ENCODE measurements at regions not wholly inside any gene's neighbourhood (a gene's known extent, or its start where the extent isn't known, plus 50 kb on each side); places are given as distances from the start of the nearest gene placed in this dataset.
"Not testable (repeated sequence)": the region's sequence is repeated elsewhere in the genome, so short reads cannot be mapped to it uniquely, and the experiment has no call there.

DNA sequence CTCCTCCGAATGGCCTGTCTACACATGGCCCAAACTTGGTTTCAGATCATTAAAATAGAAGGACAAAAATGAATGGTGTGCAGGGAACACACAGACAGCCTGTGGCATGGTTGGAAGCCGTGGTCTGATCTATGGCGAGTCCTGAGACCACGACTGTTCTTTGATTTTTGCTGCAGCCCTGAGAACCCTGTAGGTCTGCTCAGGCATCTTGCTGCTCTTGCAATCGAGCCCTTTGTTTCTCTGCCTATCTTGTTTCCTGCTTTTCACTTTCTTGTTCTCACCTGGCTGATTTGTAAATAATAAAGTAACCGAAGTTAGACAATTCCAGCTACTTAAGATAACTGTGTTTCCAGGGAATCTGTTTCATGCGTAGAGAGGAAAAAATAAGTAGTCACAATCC, 54.1 kb upstream of the NBPF9 start:
- not testable (repeated sequence) for DNase-seq (ENCODE audit: low read depth in 2 of 2)

DNA sequence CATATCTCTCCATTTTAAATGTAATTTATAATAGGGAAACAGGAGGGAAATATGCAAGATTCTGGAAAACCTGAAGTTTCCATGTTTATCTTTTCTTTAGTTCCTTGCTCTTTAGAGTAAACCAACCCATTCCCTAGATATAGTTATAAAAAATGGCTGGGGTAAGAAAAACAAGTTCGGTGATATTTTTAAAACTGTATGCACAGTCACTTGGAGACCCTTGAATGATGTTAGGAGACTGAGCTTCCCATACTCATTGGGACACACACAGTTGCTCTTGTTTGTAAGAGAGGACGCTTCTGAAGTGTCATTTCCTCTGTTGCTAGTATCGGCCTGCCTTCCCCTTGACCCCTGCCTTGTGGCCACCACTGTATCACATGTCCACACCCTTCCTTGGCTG, 55.0 kb upstream of the NBPF9 start:
- not testable (repeated sequence) for DNase-seq (ENCODE audit: low read depth in 2 of 2)

GRCh38 chr1:149163063-149163444, 59.7 kb upstream of the NBPF9 start:
- not testable (repeated sequence) for DNase-seq (ENCODE audit: low read depth in 2 of 2)

DNA sequence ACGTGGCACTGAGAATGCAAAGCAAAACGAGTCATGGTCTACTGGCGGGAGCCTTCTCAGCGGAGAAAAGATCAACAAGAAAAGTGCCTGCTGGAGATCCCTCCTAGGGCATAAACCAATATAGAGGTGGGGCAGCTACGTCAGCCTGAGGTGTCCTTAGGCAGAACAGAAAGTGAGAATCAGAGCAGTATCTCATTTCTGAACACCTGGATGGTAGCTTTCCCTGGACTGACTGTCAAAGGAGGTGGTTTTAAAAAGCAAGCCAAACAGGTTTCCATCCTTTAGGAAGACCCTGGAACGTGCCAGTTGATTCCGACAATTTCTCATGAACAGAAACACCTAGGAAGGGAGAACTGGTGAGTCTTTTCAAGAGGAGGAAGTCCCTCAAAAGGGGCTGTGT, 71.4 kb upstream of the NBPF9 start:
- DNase-seq (ENCODE audit: low read depth in 2 of 2): not testable (repeated sequence)

DNA sequence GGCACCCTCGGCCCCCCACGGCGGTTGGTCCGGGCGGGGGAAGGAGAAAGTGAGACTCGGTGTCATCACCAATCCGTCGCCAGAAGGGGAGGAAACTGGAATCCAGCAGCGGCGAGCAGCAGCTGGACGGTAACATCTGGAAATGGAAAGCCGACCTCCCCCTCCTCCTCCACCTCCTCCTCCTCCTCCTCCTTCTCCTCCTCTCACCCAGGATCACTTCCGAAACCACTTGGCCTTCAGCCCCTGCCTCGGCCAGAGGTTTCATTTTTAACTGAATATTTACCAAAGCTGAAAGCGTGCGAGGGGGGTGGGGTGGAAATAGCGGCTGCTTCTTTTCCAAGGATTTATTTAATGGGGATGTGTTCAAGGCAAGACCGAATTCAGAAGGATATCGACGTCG, 72.5 kb upstream of the NBPF9 start:
- not testable (repeated sequence) for DNase-seq (ENCODE audit: low read depth in 2 of 2)

- peak; percentile 50 to 53 for DNase-seq (ENCODE audit: low read depth in 2 of 2)
Measured at GRCh38 chr1:149176453-149177316, 73.3 kb upstream of the NBPF9 start.

DNA sequence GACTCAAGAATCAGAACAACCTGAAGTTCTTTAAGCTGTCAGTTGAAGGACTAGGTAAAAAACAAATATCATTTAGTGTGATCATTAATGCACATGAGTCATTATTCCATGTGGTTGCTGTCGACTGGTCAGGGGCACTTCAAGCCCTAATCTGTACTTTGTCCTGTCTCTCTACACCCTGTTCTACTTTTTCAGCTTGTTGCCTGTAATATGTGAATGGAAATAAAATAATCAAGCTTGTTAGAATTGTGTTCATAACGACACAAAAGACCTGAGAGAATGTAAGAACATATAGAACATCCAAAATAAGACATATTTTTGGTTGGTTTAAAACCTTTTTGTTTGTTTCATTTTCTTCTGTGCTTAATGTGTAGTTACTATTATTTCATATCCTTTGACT, 87.4 kb upstream of the NBPF9 start:
- DNase-seq (ENCODE audit: low read depth in 2 of 2): not testable (repeated sequence)

GRCh38 chr1:149196651-149197050, 93.3 kb upstream of the NBPF9 start:
- not testable (repeated sequence) for DNase-seq (ENCODE audit: low read depth in 2 of 2)

GRCh38 chr1:149200567-149200966, 97.2 kb upstream of the NBPF9 start:
- not testable (repeated sequence) for DNase-seq (ENCODE audit: low read depth in 2 of 2)

- DNase-seq (ENCODE audit: low read depth in 2 of 2): not testable (repeated sequence)
Measured at GRCh38 chr1:149202283-149202682, 98.9 kb upstream of the NBPF9 start.

GRCh38 chr1:149204396-149204795, 101.0 kb upstream of the NBPF9 start:
- not testable (repeated sequence) for DNase-seq (ENCODE audit: low read depth in 2 of 2)

DNA sequence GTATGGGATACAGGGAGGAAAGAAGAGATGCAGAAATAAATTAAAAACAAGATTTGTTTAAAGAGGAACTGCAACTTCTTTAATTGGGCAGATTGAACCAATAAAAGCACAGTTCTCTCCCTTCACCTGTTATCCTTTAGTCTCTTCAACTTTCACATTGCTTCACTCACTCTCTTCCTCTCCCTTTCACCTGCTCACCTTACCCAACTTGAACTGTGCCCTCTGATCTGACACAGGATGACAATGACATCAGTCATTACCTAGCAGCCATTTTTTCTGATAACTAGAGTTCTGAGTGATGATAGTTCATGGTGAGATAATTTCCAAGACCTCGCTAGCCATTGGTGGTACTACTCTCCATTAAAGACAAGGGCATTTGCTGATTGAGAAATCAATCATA, 105.5 kb upstream of the NBPF9 start:
- DNase-seq (ENCODE audit: low read depth in 2 of 2): not testable (repeated sequence)

DNA sequence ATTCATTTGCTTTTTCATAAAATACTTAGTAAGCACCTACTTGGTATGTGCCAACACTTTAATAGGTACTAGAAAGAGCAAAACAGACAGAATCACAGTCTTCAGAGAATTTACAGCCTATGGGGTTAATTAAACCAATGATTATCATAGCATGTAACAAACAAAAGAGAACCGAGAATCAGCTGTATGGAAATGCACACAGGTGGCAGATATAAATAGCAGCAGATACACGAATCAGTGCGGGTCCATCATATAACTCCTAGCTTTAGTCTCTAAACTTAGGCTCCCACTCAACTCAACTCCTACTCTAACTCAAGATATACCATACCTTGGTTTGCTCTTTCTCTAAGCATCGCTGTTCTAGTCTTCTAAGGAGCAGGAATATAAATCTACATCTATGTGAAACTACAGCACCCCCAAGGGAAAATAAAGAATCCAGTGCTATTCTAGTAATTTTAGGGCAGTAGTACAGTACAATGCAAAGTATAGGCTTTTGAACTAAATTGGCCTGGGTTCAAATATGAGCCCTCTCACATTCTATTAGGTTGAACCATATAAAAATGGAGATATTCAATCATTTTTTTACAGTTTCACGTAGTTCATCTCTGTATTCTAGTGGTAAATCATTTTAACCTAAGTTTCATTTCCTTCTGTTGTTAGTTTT, 108.5 kb upstream of the NBPF9 start:
- DNase-seq (ENCODE audit: low read depth in 2 of 2): not testable (repeated sequence)

GRCh38 chr1:149212946-149213345, 109.6 kb upstream of the NBPF9 start:
- DNase-seq (ENCODE audit: low read depth in 2 of 2): not testable (repeated sequence)

- DNase-seq (ENCODE audit: low read depth in 2 of 2): not testable (repeated sequence)
Measured at GRCh38 chr1:149213673-149214072, 110.3 kb upstream of the NBPF9 start.

DNA sequence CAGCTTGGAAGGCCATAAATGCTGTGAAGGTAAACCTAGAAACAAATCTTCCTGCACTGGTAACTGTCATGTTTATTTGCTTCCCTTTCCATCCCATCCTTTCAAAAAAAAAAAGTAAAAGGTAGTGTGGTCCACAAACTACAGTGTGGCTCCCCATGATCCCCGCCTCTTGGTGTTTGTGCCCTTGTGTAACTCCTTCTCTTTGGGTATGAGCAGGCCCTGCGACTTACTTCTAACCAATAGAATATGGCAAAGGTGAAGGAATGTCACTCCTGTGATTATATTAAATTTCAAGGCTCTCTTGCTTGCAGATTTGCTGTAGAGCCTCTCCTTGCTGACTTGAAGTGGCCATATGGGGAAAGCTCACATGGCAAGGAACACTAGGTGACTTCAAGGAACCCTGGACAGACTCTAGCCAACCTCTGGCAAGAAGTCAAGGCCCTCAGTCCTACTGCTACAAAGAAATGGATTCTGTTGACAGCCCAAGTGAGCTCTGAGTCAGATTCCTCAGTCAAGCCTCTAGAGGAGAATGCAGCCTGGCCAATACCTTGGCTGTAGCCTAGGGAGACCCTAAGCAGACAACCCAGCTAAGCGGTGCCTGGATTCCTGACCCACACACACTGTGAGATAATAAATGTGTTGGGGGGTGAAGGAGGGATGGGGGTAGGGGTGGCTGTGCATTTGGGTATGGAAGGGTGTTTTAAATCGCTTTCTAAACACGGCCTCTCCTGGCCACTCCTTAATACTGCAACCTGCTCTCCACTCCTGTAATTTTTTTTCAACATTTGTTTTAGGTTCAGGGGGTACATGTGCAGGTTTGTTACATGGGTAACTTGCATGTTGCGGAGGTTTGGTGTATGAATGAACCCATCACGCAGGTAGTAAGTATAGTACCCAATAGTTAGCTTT, 115.0 kb upstream of the NBPF9 start:
- not testable (repeated sequence) for DNase-seq (ENCODE audit: low read depth in 2 of 2)

- DNase-seq (ENCODE audit: low read depth in 2 of 2): not testable (repeated sequence)
Measured at GRCh38 chr1:149219539-149219938, 116.2 kb upstream of the NBPF9 start.

GRCh38 chr1:149220463-149221074, 117.2 kb upstream of the NBPF9 start:
- not testable (repeated sequence) for DNase-seq (ENCODE audit: low read depth in 2 of 2)

GRCh38 chr1:149227933-149228665, 124.7 kb upstream of the NBPF9 start:
- DNase-seq (ENCODE audit: low read depth in 2 of 2): not testable (repeated sequence)

DNA sequence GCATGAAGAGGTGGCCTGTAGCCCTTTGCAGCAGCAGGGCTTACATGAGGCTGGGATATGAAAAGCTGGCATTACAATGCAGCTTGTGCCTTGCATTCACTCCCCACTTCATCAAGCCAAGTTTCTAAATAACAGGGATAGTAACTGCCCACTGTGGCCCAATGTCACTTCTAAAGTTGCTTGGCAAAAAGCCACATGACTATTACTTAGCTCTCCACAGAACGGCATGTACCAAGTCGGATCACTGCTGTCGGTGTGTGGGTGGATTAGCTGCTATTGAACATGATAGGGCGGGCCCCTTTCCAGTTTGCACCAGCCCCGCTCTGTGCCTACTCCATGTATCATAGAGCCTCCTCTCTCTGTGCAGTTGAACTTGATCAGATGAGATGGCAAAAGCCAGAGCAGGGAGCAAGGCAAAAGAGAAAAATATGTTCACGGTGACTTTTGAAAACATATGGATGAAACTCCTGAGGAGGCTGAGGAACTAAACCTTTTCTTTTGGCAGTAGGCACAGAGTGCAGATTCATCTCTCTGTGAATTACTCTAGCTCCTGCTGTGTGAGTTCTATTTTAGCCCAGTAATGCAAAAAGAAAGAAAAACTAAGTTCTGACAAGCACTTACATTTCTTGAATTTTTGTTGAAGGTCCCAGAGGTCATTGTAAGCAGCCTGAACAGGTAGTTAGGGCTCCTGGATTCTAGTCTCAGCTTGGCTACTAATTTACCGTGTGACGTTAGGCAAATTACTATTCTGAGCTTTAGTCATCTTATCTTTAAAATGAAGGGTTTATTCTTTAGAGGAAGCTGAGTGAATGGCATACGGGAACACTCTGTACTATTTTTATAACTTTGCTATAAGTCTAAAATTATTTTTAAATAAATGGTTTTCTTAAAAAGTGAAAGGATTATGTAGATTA, 125.6 kb upstream of the NBPF9 start:
- DNase-seq (ENCODE audit: low read depth in 2 of 2): not testable (repeated sequence)

Data from stimulated activated CD4-positive, alpha-beta T cell treated with anti-CD3 and anti-CD28 coated beads, Interleukin-1b, Interleukin-23, amount 100 ng/mL, for 4 hours (primary cell).